K562 (cell line): ENCODE measurements at regions not wholly inside any gene's neighbourhood (a gene's known extent, or its start where the extent isn't known, plus 50 kb on each side); places are given as distances from the start of the nearest gene placed in this dataset.
A peak's percentile ranks its signal among the peaks of the same experiment; 100 is the strongest.

Experiments used
- ATF3 ChIP-seq, 2 experiments: fragments of 450-650 bp in 1 of 2; sonication (generic) in 1 of 2; formaldehyde crosslinking in 1 of 2; IDR thresholded peaks in 1 of 2; conservative IDR thresholded peaks in 1 of 2; 2 replicates each; pipeline versions ENCODE4 v1.6.1 to v1.8.1; 2016 to 2023; ENCODE audit warnings: mild to moderate bottlenecking in 2 of 2, moderate library complexity in 2 of 2, inconsistent platforms in 1 of 2, missing genetic modification reagents in 1 of 2
- JUND ChIP-seq, 2 experiments: IDR thresholded peaks; 2 replicates in 1 of 2; 3 replicates in 1 of 2; pipeline ENCODE4 v1.6.1; 2011; ENCODE audit warnings: borderline replicate concordance in 2 of 2, low read depth in 2 of 2, low read length in 2 of 2, improper control_type of control experiment in 1 of 2, missing biosample characterization in 1 of 2, missing genetic modification characterization in 1 of 2, missing genetic modification reagents in 1 of 2
- POLR2B ChIP-seq: fragments of 450-650 bp; IDR thresholded peaks from 2 replicates; pipeline ENCODE4 v1.6.1; 2018; ENCODE audit warnings: low read depth; ENCODE audit not compliant: partially characterized antibody
- ZNF318 ChIP-seq, 2 experiments: fragments of 450-650 bp; IDR thresholded peaks; 2 replicates each; pipeline ENCODE4 v1.6.1; 2016; ENCODE audit warnings: mild to moderate bottlenecking in 2 of 2, borderline replicate concordance in 1 of 2, low read depth in 1 of 2, moderate library complexity in 1 of 2
- ZNF407 ChIP-seq: fragments of 450-650 bp; IDR thresholded peaks from 2 replicates; pipeline ENCODE4 v1.6.1; 2016; ENCODE audit warnings: low read depth
- ZNF586 ChIP-seq: fragments of 450-650 bp; formaldehyde crosslinking; conservative IDR thresholded peaks from 2 replicates; pipeline ENCODE4 v1.4.0; 2020; ENCODE audit warnings: mild to moderate bottlenecking, moderate library complexity

GRCh38 chr7:159197066-159197975, 52.7 kb upstream of the VIPR2 start (continued):
- TF ChIP-seq ATF3 (IDR thresholded peaks at IDR 0.05) (peak; percentile 32; the same call in 1 of the 2 replicates), ATF3 (CRISPR knock-in tag; conservative IDR thresholded peaks at IDR 0.05) (0 out of 2 replicates have a peak, but pooled peaks have one; percentile 39), ZNF318 (IDR thresholded peaks at IDR 0.05; ENCODE audit: borderline replicate concordance in 1 of 2, low read depth in 1 of 2) (no peak), ZNF586 (no peak), POLR2B (peak; percentile 20), ZNF407 (no peak), JUND (IDR thresholded peaks at IDR 0.05; ENCODE audit: borderline replicate concordance, low read depth, low read length) (peak; percentile 66), JUND (tag; IDR thresholded peaks at IDR 0.05; ENCODE audit: borderline replicate concordance, low read depth, low read length) (peak; percentile 62; the same call in 2 of the 3 replicates)
